Esophagus muscularis mucosa (tissue), 3 donors: ENCODE measurements at regions not wholly inside any gene's neighbourhood (a gene's known extent, or its start where the extent isn't known, plus 50 kb on each side); places are given as distances from the start of the nearest gene placed in this dataset.

Experiments
- CTCF ChIP-seq, 3 experiments: fragments of 200-600 bp in 2 of 3; fragments of 450-650 bp in 1 of 3; sonication (generic) in 2 of 3; IDR thresholded peaks; one replicate each; pipeline ENCODE4 v1.5.1; 2017 to 2019; ENCODE audit warnings: antibody characterized with exemption in 3 of 3, mild to moderate bottlenecking in 2 of 3, moderate library complexity in 1 of 3
- POLR2A ChIP-seq: fragments of 450-650 bp; IDR thresholded peaks from one replicate; pipeline ENCODE4 v1.6.1; 2017; ENCODE audit warnings: antibody characterized with exemption, moderate library complexity, mild to moderate bottlenecking, low read depth

- TF ChIP-seq POLR2A (no peak), CTCF (IDR thresholded peaks at IDR 0.05) (no peak)
These were observed 635.3 kb downstream of the UTRN start for GRCh38 chr6:144920391-144920961.
